IMR-90 (cell line): ENCODE measurements at regions not wholly inside any gene's neighbourhood (a gene's known extent, or its start where the extent isn't known, plus 50 kb on each side); places are given as distances from the start of the nearest gene placed in this dataset.

Source experiments
- ATAC-seq: fragments of 200-7000 bp; cut with Tn5 transposase; 2 replicates; pipeline ENCODE4 v1.9.1; 2020; ENCODE audit warnings: low read depth, mild to moderate bottlenecking, moderate library complexity
- BruUV-seq: library from RNA; stranded (reverse); fragments of 400-500 nt; replicated peaks from 2 replicates; lab custom pipeline; 2021; lab: Mats Ljungman, UMichigan
- CTCF ChIA-PET: fragments of 300-600 bp; formaldehyde crosslinking; extraction: SDS; loops from one replicate; lab custom pipeline; 2021; ENCODE audit warnings: antibody characterized with exemption; lab: Yijun Ruan, JAX
- POLR2A ChIA-PET: fragments of 300-600 bp; sonication (Branson Sonifier 250); formaldehyde crosslinking; loops from one replicate; lab custom pipeline; 2022; ENCODE audit warnings: antibody characterized with exemption; ENCODE audit not compliant: unreplicated experiment; lab: Charles Lee
- DNase-seq: peaks from one replicate; pipeline ENCODE4 v3.0.0; 2013
- H2AFZ ChIP-seq: replicated peaks from 2 replicates; pipeline ENCODE3; 2013; ENCODE audit warnings: low read length, mild to moderate bottlenecking; ENCODE audit not compliant: poor library complexity
- H2AK5ac ChIP-seq: 2 replicates; pipeline ENCODE4 v1.6.1; 2013; ENCODE audit warnings: low read depth, low read length, inconsistent platforms
- H2AK9ac ChIP-seq: replicated peaks from 2 replicates; pipeline ENCODE3; 2013; ENCODE audit warnings: mild to moderate bottlenecking, low read depth, low read length, moderate library complexity; ENCODE audit not compliant: poor library complexity
- H2BK120ac ChIP-seq: 2 replicates; pipeline ENCODE4 v1.6.1; 2013; ENCODE audit warnings: low read depth, low read length, inconsistent platforms
- H2BK15ac ChIP-seq: 3 replicates; pipeline ENCODE4 v1.6.1; 2013; ENCODE audit warnings: low read depth, low read length, inconsistent platforms
- H2BK20ac ChIP-seq: 2 replicates; pipeline ENCODE4 v1.6.1; 2013; ENCODE audit warnings: low read depth, mild to moderate bottlenecking, inconsistent platforms, low read length, moderate library complexity
- H2BK5ac ChIP-seq: 2 replicates; pipeline ENCODE4 v1.6.1; 2013; ENCODE audit warnings: mild to moderate bottlenecking, low read depth, low read length, inconsistent platforms; ENCODE audit not compliant: poor library complexity, severe bottlenecking
- H3K14ac ChIP-seq: replicated peaks from 2 replicates; pipeline ENCODE4 v1.6.1; 2013; ENCODE audit warnings: low read depth, low read length, inconsistent platforms
- H3K18ac ChIP-seq: 2 replicates; pipeline ENCODE4 v1.6.1; 2013; ENCODE audit warnings: low read depth, low read length, control low read depth
- H3K23ac ChIP-seq: 2 replicates; pipeline ENCODE4 v1.6.1; 2013; ENCODE audit warnings: low read depth, low read length, inconsistent platforms
- H3K27ac ChIP-seq: 2 replicates; pipeline ENCODE4 v1.5.1; 2013; ENCODE audit warnings: mild to moderate bottlenecking, control low read depth, low read length; ENCODE audit not compliant: insufficient read depth
- H3K27me3 ChIP-seq: 2 replicates; pipeline ENCODE4 v1.6.1; 2013; ENCODE audit warnings: low read length; ENCODE audit not compliant: control insufficient read depth, insufficient read depth
- H3K36me3 ChIP-seq: 2 replicates; pipeline ENCODE4 v1.6.1; 2013; ENCODE audit warnings: low read length, mixed read lengths; ENCODE audit not compliant: control insufficient read depth, insufficient read depth
- H3K4ac ChIP-seq: 2 replicates; pipeline ENCODE4 v1.6.1; 2013; ENCODE audit warnings: low read depth, low read length, inconsistent platforms
- H3K4me1 ChIP-seq: 2 replicates; pipeline ENCODE4 v1.6.1; 2013; ENCODE audit warnings: low read length, mixed read lengths; ENCODE audit not compliant: control insufficient read depth, insufficient read depth
- H3K4me2 ChIP-seq: 2 replicates; pipeline ENCODE4 v1.6.1; 2013; ENCODE audit warnings: low read depth, mild to moderate bottlenecking, control low read depth, low read length, moderate library complexity
- H3K4me3 ChIP-seq: 2 replicates; pipeline ENCODE4 v1.5.1; 2013; ENCODE audit warnings: low read depth, mild to moderate bottlenecking, control low read depth, low read length, moderate library complexity; ENCODE audit not compliant: insufficient read depth
- H3K56ac ChIP-seq: 2 replicates; pipeline ENCODE4 v1.6.1; 2013; ENCODE audit warnings: low read length, inconsistent platforms; ENCODE audit not compliant: insufficient read depth; ENCODE audit errors: extremely low read depth
- H3K79me1 ChIP-seq, 2 experiments: 2 replicates each; pipeline ENCODE4 v1.6.1; 2013; ENCODE audit warnings: low read length in 2 of 2, inconsistent platforms in 1 of 2, low read depth in 1 of 2
- H3K9ac ChIP-seq: 2 replicates; pipeline ENCODE4 v1.6.1; 2013; ENCODE audit warnings: low read depth, low read length, control low read depth
- H3K9me1 ChIP-seq: 2 replicates; pipeline ENCODE4 v1.6.1; 2013; ENCODE audit warnings: low read length, inconsistent platforms; ENCODE audit not compliant: insufficient read depth
- H3K9me3 ChIP-seq: 2 replicates; pipeline ENCODE4 v1.6.1; 2013; ENCODE audit warnings: low read length; ENCODE audit not compliant: control insufficient read depth, insufficient read depth
- H4K20me1 ChIP-seq: 2 replicates; pipeline ENCODE4 v1.6.1; 2013; ENCODE audit warnings: low read length, inconsistent platforms; ENCODE audit not compliant: insufficient read depth
- H4K5ac ChIP-seq: 2 replicates; pipeline ENCODE4 v1.6.1; 2013; ENCODE audit warnings: mild to moderate bottlenecking, low read depth, low read length, control low read depth
- H4K8ac ChIP-seq, 2 experiments: 2 replicates each; pipeline ENCODE4 v1.6.1; 2013; ENCODE audit warnings: low read depth in 2 of 2, low read length in 2 of 2, control low read depth in 1 of 2, inconsistent platforms in 1 of 2
- H4K91ac ChIP-seq: 2 replicates; pipeline ENCODE4 v1.6.1; 2013; ENCODE audit warnings: low read depth, low read length, inconsistent platforms; ENCODE audit not compliant: insufficient read depth
- CHD1 ChIP-seq: IDR thresholded peaks from 2 replicates; pipeline ENCODE4 v1.6.1; 2012; ENCODE audit warnings: low read depth, low read length, improper control_type of control experiment
- ELK1 ChIP-seq: fragments of 150-350 bp; IDR thresholded peaks from 2 replicates; pipeline ENCODE4 v1.6.1; 2016; ENCODE audit warnings: low read depth, mild to moderate bottlenecking, low read length, moderate library complexity, borderline replicate concordance
- FOS ChIP-seq: fragments of 150-350 bp; IDR thresholded peaks from 2 replicates; pipeline ENCODE4 v1.6.1; 2016; ENCODE audit warnings: low read depth, low read length
- MAZ ChIP-seq: IDR thresholded peaks from 2 replicates; pipeline ENCODE4 v1.6.1; 2012; ENCODE audit warnings: low read depth, mild to moderate bottlenecking, low read length, improper control_type of control experiment, moderate library complexity, borderline replicate concordance
- POLR2A ChIP-seq: IDR thresholded peaks from 2 replicates; pipeline ENCODE4 v1.6.1; 2012; ENCODE audit warnings: mild to moderate bottlenecking, low read depth, low read length
- RAD21 ChIP-seq: IDR thresholded peaks from 2 replicates; pipeline ENCODE4 v1.6.1; 2012; ENCODE audit warnings: low read length, improper control_type of control experiment
- RCOR1 ChIP-seq: IDR thresholded peaks from 2 replicates; pipeline ENCODE4 v1.6.1; 2012; ENCODE audit warnings: mild to moderate bottlenecking, low read length, improper control_type of control experiment; ENCODE audit not compliant: insufficient replicate concordance
- RFX5 ChIP-seq: IDR thresholded peaks from 2 replicates; pipeline ENCODE4 v1.8.0; 2012; ENCODE audit warnings: low read depth, mild to moderate bottlenecking, low read length, moderate library complexity
- SMC3 ChIP-seq: fragments of 150-350 bp; IDR thresholded peaks from 2 replicates; pipeline ENCODE4 v1.6.1; 2016; ENCODE audit warnings: low read depth, mild to moderate bottlenecking, antibody characterized with exemption, low read length, moderate library complexity
- USF2 ChIP-seq: fragments of 150-350 bp; IDR thresholded peaks from 2 replicates; pipeline ENCODE4 v1.6.1; 2017; ENCODE audit warnings: mild to moderate bottlenecking, antibody characterized with exemption, low read length, low read depth
- WGBS, 2 experiments: methylation state at CpG; one replicate each; pipeline versions ENCODE4 v1.1.5 to v1.1.7; 2013; ENCODE audit warnings: missing lambda C conversion rate in 2 of 2; ENCODE audit not compliant: insufficient read length in 1 of 2; ENCODE audit errors: extremely low coverage in 2 of 2; 5-methylcytosine and 5-hydroxymethylcytosine counted together
- dilution Hi-C: fragments of 300-500 bp; cut with HindIII; formaldehyde crosslinking; loops from one replicate; pipeline ENCODE4 v1.14.3; 2018; ENCODE audit warnings: low sequenced_read_pairs; ENCODE audit not compliant: unreplicated experiment
- in situ Hi-C: fragments of 300-500 bp; cut with MboI; formaldehyde crosslinking; loops from 3 replicates; pipeline ENCODE4 v1.14.3; 2019; ENCODE audit warnings: low sequenced_read_pairs, inconsistent platforms, mixed read lengths
- intact Hi-C: fragments of 100-400 bp; cut with micrococcal nuclease; formaldehyde crosslinking; loops from 2 replicates; pipeline ENCODE4 v1.10.0; 2022

DNA sequence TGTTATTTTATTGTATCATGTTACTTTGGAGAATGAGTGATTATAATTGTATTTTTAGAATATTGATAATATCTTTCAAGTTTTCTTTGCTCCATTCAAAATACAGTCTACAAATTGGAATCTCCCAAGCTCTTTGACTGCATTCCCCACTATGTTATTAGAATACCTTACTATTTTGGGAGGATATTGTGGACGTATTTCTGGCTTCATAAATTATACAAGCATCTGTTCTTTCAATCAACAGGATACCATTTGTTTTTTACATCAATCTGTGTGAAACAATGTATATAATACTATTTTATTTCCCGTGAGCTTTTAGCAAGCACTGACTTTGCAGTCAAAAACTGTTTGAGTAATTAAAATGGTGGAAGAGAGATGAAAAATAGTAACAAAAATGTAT, 226.5 kb downstream of the PTPRC start:
- Histone ChIP-seq H4K91ac (no peak overlapping the region), H3K4me2 (no peak overlapping the region), H3K27me3 (no peaks in the 10 kb centered on the region), H2AK5ac (no peak overlapping the region), H4K20me1 (no peaks in the 10 kb centered on the region), H4K8ac (no peak overlapping the region), H3K79me1 (peaks cover 11 to 22% of the 10 kb centered on the region in 2 experiments; a peak in 3 of 4 replicates), H3K4ac (no peak overlapping the region), H3K4me3 (no peak overlapping the region), H3K27ac (no peak overlapping the region), H4K5ac (no peak overlapping the region), H2AFZ (no peak overlapping the region), H3K23ac (no peak overlapping the region), H3K9ac (no peak overlapping the region), H3K9me1 (no peaks in the 10 kb centered on the region; the same call in 1 of the 2 replicates), H2BK120ac (no peak overlapping the region), H2BK15ac (no peak overlapping the region), H3K36me3 (no peaks in the 10 kb centered on the region), H2BK20ac (no peak overlapping the region), H3K18ac (no peak overlapping the region), H3K9me3 (no peaks in the 10 kb centered on the region), H3K4me1 (no peaks in the 10 kb centered on the region), H2BK5ac (no peak overlapping the region), H3K14ac (no peak overlapping the region), H3K56ac (no peak overlapping the region), H2AK9ac (no peak overlapping the region)
- ChIA-PET POLR2A (no interaction called here), CTCF (no interaction called here)
- TF ChIP-seq SMC3 (no peak), MAZ (no peak), FOS (no peak), ELK1 (no peak), POLR2A (no peak), CHD1 (no peak), RAD21 (no peak), RCOR1 (no peak), RFX5 (no peak), USF2 (no peak)
- WGBS, 2 experiments, result no CpG with 5 or more reads among the region's 2 CpGs
- intact Hi-C loops (no loop called here), in situ Hi-C loops (no loop called here), dilution Hi-C loops (no loop called here)
- BruUV-seq, result no TSS peak
- DNase-seq (no peak), ATAC-seq (no peak)
